Right lung (tissue), 2 donors: ENCODE measurements at regions not wholly inside any gene's neighbourhood (a gene's known extent, or its start where the extent isn't known, plus 50 kb on each side); places are given as distances from the start of the nearest gene placed in this dataset.
A peak's percentile ranks its signal among the peaks of the same experiment; 100 is the strongest.

Source experiments
- DNase-seq, 2 donors: peaks; one replicate each; pipeline ENCODE4 v3.0.0-alpha.2; 2013

DNA sequence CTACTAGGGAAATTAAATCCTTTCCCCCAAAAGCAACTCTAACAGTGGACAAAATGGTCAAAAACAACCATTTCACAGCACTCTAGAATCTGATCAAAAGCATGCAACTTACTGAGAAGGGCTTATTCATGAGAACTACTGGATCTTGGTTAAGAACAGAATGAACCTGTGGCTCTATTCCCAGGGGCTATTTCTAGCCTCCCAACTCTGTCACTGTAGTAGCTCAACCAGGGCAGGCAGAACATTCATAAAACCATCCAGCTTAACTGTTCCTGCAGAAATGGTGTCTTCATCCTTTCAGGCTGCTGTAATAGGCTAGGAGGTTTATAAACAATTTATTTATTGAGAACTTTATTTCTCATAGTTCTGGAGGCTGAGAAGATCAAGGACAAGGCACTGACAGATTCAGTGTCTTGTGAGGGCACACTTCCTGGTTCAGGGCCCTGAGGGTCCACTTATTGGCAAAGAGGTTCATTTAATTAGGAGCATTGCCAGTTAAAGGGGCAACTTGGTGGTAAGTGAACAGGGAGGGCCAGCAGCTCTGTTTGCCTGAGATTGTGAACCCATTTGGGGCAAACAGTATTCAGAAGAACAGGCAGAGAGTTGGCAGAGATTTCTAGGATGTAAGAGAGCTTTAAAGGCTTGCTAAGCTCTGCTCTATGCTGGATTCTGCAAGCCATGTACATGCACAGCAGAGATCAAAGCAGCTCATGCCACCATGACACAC lies 238.5 kb upstream of the FBXL7 start:
- no peak for DNase-seq

DNA sequence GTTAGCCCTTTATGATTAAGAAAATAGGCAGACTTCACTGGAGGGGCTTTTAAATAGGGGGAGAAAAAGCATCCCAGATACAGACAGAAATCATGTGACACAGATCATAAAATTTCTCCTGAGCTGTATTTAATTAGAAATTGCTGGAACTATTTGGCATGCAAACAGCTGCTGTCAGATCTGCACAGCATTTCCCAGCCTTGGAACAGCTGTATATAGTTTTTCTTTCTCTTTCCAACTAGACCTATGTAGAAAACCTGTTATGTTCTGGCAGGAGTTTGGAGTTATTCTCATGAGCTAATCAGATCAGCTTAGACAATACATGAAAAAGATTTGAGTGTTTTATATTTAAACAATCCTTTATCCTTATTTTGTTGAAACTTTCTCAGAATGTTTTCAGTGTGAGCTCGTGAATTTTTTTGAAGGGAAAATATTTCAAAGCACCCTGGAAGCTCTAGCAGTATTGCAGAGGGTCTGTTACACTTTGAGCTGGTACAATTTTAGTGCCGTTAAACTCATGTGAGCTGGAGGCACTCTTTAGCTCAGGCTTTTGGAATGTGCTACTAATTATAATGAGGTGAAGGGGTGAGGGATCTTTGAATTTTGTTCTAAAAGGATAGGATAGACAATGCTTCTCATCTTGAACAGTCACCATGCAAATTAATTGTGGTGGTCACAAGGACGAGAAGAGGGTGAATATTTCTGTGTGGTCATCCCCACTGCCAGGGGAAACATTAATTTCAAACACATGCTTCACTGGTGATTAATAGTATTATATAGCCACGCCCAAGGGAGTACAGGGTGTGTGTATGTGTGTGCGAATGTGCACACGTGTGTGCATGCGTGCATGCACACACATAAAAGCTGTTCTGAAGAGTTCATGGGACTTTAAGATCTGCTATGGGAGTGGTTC lies 239.4 kb upstream of the FBXL7 start:
- peak; percentile 61 to 64 for DNase-seq

DNA sequence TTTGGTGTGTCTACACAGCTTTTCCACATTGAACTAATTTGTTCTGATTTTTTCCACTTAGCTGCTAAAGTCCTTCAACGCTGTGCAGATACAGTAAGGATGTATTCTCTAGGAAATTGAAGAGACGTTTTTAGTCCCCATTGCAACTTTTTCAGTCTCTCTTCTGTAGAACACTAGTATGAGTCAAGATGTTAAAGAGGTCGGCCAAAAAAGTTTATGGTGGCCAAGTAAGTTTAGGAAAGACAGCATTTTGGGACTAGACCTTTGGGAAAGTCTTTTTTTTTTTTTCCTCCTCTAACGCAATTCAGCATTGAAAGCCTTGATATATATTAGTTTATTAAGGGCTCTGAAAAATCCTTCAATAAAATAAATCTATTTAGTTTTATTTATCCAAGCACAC lies 243.5 kb upstream of the FBXL7 start:
- no peak for DNase-seq

DNA sequence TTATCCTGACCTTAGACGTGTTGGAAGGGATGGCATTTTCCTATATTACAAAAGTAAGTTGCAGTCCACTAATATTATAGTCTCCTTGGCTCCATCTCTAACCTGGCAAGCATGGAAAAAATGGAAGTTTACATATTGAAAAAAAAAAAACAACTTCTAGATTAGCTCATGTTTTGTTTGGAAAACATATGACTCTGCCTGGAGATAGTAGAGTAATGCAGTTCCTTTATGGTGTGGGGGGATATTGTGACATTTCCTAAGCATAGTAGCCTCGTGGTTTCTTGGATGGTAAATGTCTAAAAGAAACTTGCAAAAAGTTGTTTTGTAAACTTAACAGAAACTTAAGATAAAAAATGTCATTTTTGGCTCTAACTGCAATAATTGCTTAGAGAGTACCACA lies 244.4 kb upstream of the FBXL7 start:
- DNase-seq = peak; percentile 56 to 66

DNA sequence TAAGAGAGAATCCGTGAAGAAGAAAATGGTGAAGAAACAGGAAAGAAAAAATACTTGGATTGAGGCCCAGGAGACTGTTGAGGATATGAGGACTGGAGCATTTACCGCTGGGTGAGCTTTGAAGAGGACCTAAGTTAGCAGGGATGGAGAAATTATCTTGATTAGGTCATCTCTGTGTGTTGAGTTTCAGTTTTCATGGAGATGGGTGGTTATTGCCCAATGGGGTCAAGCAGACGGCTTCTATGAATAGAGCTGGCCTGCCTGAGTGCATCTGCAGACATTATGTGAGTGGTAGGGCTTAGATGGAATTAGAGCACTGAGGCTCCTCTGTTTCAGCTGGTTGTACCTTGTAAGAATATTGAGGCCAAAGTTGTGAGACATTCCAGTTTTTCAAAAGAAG lies 245.4 kb upstream of the FBXL7 start:
- DNase-seq = no peak

DNA sequence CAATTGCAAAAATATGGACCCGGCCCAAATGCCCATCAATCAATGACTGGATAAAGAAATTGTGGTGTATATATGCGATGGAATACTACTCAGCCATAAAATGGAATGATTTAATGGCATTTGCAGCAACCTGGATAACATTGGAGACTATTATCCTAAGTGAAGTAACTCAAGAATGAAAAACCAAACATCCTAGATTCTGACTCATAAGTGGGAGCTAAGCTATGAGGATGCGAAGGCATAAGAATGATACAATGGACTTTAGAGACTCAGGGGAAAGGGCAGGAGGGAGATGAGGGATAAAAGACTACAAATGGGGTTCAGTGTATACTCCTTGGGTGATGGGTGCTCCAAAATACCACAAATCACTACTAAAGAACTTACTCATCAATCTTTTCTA lies 247.6 kb upstream of the FBXL7 start:
- DNase-seq = no peak

DNA sequence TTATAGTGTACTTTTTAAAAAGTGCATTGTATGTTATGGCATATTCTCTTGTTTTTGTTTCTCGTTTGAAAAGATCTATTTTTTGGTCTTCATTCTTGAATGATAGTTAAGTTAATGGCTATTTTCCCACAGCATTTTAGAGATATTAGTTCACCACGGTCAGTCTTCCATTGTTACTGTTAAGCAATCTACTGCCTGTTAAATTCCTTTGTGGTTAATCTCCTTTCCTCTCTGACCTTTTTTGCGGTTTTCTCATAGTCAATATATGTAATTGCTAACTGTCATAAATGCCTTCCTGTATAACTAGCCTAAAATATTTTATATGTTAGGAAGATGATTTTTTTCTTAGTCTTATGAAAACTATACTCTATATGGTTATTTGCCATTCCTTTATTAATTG lies 250.8 kb upstream of the FBXL7 start:
- DNase-seq = no peak

DNA sequence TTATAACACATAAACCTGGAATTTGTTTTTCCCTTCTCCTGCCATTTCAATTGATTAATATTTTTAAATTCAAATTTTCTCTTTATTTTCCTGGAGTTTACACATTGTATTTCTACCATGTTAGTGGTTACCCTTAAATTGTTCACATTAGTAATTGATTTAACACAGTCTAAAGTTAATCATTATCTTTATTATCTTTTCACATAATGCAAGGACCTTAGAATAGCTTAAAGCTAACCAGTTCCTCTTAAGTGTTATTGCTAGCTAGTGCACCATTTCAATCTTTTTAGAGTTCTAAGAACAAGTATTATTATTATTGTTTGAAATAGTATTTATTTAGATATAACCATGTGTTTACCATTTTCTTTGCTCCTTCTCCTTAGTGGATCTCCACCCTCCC lies 251.2 kb upstream of the FBXL7 start:
- no peak for DNase-seq

DNA sequence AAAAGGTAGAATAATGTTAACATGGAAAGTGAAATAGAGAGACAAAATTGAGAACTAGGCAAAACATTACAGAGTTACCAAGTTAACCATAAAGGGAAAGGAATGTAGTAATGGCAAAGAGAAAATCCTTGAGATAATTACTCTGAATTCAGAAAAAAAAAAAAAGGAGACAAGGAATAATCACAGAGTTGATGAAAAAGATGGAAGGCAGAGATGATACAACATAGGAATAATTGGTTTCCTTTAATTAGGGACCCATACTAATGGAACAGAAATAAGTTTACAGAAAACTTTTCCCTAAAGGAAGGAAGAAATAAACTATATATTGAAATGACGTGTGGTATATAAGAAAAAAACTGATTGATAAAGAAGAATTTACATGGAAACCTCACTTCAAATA lies 254.1 kb upstream of the FBXL7 start:
- no peak for DNase-seq

DNA sequence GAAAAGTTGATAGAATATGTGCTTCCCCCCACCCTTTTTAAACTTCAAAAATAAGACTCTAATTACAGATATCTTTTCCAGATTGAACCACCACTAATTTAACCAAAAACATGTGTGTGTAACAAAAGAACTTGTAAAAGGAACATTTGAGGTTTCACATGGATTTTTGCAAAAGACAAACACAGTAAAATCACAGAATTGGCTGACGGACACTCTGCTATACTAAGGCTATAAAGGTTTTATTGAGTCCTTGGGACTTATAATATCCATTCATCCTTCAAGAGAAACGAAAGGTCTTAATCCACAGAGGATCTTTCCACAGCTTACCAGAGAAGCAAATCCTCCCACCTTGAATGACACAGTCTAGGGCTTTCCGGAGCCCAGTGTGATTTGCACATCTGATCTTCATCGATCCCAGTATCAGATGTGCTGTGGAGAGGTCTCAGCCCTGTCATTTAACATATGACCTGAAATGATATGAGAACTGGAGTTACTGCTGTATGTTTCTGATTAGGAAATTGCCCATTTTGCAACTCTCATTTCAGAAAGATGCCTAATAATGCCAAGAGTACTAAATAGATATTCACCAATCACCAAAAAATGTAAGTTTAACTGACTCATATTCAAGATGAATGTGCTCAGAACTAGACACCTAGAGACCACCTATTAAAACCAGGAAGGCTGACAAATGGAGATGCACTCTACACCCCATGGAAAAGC lies 256.5 kb upstream of the FBXL7 start:
- DNase-seq = no peak

DNA sequence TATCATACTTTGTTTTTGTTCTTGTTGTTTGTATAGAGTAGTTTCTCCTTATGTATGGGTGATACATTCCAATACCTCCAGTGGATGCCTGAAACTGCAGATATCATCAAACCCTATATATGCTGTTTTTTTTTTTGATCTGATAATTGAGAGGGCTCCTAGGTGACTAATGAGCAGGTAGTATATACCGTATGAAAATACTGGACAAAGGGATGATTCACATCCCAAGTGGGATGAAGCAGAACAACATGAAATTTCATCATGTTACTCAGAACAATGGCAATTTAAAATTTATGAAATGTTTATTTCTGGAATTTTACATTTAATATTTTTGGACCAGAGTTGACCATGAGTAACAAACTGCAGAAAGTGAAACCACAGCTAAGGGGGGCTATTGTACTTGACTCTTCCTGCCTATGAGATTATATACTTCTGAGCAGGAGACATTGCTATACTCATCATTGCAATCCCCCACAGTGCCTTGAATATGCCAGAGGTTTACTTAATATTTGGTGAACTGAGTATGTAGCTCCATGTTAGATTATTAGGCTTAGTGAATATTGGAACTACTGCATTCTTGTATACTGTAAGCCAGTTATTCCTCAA lies 258.7 kb upstream of the FBXL7 start:
- no peak for DNase-seq

DNA sequence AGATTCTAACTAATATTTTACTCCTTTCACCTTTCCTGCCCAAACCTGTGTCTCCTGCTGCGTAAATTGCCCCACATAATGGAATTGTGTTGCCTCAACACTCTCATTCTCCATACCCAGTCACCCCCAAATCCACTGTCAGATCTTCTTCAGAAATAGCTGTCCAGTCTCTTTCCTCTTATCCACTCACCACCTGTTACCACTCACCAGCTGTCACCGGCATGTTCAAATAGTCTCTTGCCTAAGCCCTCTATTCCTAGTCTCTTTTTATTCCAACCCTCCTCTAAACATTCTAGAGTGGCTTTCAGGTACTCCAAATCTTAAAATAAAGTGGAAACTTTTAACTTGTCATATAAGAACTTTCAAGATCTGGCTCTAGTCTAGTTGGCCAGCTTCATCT lies 262.0 kb upstream of the FBXL7 start:
- no peak for DNase-seq

DNA sequence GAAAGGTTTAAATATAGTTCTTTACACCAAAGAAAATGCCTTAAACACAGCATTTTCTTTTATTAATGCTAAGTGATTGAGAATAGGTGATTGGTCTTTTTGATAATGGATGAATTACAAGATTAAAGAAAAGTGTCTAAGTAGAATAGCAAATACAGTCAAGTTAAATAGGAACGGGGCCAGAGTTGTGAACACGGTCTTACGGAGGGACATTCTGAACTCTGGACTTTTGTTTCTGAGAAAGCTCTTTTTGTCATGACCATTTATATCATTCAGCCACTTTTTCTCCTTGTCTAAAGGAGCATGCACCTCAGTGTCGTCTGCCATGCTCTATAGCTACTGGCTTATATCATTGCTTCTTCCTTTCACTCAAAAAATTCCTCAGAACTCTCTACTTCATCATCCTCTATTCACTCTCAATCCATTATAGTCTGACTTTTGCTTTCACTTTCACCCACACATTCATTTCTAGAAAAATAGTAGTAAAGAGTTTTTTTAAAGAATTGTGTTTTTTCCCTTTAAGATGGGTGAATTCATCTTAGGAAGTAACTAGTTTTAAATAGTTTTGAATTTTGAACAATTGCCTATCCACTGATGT lies 263.0 kb upstream of the FBXL7 start:
- no peak for DNase-seq

DNA sequence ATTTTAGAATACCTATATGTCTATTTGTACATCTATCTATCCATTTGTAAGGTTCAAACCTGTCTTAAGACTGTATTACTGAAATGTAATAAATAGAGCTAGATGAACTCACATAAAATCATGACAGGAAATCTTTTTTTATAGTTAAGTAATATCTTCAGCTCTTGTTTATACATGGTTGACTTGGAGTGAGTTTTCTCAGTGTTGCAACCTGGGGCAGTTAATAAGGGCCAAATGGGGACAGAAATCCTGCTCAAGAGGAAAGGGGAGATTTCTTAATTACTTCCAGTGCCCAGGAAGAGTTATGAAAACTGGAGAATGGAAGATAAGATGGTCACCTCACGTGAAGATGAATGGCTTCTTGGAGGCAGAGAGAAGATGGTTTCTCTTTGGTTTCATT lies 265.1 kb upstream of the FBXL7 start:
- no peak for DNase-seq

DNA sequence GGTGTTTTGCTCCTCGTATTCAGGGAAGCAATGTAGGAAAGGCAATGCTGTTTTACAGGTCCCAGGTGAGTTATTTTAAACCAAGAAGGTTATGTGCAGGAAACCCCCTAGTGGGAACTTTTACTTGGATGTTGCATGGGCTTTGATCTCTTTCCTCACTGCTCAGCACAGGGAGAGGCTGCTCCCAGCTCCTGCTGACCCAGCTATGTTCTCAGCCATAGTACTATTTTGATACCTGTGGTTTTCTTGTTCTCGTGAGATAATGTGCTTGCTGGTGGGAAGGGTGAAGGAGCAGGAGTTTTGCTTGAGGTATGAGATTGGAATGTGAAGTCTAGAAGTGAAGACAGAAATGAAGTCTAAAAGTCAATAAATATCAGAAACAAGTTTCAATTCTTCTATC lies 265.6 kb upstream of the FBXL7 start:
- DNase-seq = no peak

DNA sequence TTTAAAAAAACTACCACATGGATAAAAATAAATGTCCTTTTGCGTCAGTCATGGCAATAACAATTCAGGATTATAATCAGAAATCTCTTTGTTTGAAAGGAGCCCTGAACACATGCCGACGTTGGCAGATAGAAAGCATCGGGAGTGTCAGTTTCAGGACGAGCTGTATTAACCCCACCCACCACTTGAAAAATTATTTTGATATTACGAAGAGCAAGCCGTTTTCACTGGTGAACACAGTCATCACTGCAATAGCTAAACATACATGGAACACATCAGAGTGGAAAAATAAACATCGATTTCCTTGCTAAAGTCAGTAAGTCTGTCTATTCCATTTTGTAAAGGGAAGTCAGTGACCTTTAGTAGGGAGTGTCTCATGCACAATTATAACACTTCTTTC lies 266.4 kb upstream of the FBXL7 start:
- DNase-seq = no peak

DNA sequence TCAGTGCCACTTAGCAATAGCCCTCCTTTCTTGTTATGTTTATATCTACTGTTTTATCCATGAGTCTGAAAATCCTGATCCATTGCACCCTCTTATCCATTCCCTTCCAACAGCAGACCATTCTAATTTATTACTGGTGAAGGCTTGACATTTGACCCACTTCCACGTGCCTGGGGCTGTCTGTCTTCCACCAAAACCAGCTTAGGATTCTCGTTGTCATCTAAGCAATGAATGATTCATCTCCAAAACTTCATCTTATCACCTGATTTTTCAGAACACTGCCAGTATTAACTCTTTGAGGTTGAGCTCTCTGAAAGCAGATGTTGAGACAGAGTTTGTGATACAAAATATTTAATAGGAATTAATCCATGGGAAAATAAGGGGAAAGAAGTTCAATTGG lies 277.8 kb upstream of the FBXL7 start:
- no peak for DNase-seq

DNA sequence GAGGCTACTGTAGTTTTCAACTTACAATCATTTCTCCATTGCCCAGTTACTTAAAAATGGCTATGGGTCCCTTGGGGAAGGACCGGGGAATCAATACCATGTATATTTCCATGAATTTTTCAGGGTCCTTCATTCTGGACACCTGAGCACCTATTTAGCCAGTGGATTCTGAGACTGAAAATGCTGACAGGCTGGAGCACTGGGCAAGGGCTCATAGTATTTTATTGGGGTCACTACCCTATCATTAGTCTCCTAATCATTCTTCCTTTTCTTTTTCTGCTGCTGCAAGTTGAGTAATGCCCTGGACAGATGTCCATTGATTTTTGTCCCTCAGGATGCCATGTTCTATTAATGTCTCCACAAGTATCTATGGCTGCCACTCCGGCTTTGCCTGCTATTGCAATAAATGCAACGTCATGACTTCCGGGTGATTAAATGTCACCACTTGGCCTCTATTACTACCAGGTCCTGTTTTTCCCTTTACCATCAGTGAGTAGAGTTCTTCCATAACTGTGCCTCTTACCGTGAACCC lies 279.3 kb upstream of the FBXL7 start:
- DNase-seq = no peak

DNA sequence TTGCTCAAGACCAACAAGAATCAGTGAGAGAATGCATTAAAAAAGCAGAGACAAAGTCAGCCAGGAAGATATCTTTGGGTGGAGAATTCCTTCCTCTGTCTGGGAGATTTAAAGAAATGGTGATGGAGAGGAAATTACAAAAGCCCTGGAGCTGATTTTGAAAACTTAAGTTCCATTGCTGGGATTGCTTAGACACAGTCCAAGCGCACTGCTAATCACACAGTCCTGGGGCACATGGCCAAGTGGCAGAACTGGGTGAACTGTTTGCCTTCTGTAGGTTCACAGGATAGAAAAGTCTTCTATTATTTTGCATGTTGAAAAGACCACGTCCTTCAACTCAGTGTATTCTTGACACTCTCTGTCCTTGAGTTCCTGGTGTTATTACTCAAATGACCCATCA lies 284.9 kb upstream of the FBXL7 start:
- no peak for DNase-seq

DNA sequence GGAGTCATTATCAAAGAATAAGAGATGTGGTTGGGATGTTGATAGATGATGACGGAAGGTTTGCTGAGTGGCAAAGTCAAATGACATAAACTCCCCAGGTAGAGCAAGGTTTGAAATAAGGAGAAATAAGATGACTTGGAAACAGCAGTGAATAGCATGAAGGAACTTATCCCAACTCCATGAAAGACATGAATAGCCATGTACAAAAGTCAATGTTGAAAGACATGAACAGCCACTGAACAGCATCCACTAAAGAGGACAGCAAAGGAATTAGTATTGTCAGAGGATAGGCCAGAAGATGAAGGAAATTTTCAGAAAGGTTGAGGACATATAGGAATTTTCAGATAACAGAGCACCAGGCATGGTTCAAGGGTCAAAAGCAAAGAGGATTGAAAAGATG lies 286.0 kb upstream of the FBXL7 start:
- no peak for DNase-seq

DNA sequence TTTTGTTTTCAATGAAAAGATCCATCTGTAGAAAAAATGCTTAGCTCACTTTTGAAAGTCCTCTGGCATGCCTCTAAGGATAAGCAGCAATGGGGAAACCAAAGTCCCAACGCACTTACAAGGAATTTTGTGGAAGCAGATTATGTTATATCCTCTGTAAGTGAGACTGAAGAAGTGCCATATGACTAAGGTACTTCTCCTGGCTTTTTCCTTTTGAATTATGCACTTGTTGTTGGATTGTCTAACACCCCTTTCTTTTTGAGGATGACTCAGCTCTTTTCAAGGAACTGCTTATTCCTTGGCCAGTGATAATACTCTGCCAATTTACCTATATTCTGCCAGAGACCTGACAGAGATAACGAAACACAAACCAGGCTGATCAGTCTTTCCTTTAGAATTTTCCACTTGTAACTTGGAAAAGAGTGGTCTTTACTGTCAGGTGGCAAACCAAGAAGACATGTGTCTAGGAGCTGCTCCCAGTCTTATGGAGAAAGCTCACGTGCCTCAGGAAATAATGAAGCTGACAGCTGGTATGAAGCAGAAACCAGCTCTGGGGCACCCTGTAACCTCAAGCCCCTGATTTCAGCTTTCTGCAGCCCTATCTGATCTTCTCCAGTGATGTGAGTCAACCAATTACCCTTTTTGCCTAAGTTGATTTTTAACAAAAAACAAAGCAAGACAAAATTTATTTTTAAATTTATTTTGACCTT lies 290.8 kb upstream of the FBXL7 start:
- no peak for DNase-seq
